Neural progenitor cell (in vitro differentiated cells): ENCODE measurements at regions not wholly inside any gene's neighbourhood (a gene's known extent, or its start where the extent isn't known, plus 50 kb on each side); places are given as distances from the start of the nearest gene placed in this dataset.

ENCODE experiments used
- DNase-seq: peaks from one replicate; pipeline ENCODE4 v3.0.0-alpha.2; 2016; ENCODE audit warnings: low spot score
- H2AFZ ChIP-seq: fragments of 200-600 bp; sonication (generic); replicated peaks from 2 replicates; pipeline ENCODE4 v1.6.1; 2016; ENCODE audit warnings: antibody characterized with exemption
- H3F3A ChIP-seq: fragments of 200-600 bp; sonication (generic); 2 replicates; pipeline ENCODE4 v1.6.1; 2016; ENCODE audit warnings: antibody characterized with exemption, low read depth
- H3K27ac ChIP-seq: fragments of 200-600 bp; sonication (generic); 2 replicates; pipeline ENCODE4 v1.5.1; 2016; ENCODE audit warnings: mild to moderate bottlenecking
- H3K27me3 ChIP-seq: fragments of 200-600 bp; sonication (generic); 2 replicates; pipeline ENCODE4 v1.6.1; 2016; ENCODE audit warnings: mild to moderate bottlenecking, moderate library complexity
- H3K36me3 ChIP-seq: fragments of 200-600 bp; sonication (generic); 2 replicates; pipeline ENCODE4 v1.5.1; 2016
- H3K4me1 ChIP-seq: fragments of 200-600 bp; sonication (generic); 2 replicates; pipeline ENCODE4 v1.6.1; 2016; ENCODE audit warnings: mixed run types
- H3K4me2 ChIP-seq: fragments of 200-600 bp; sonication (generic); 2 replicates; pipeline ENCODE4 v1.6.1; 2016
- H3K4me3 ChIP-seq: fragments of 200-600 bp; sonication (generic); 2 replicates; pipeline ENCODE4 v1.5.1; 2016
- H3K79me2 ChIP-seq: fragments of 200-600 bp; sonication (generic); 2 replicates; pipeline ENCODE4 v1.6.1; 2016; ENCODE audit warnings: low read depth
- H3K9ac ChIP-seq: fragments of 200-600 bp; sonication (generic); 2 replicates; pipeline ENCODE4 v1.6.1; 2016
- H3K9me3 ChIP-seq: fragments of 200-600 bp; sonication (generic); 2 replicates; pipeline ENCODE4 v1.5.1; 2016; ENCODE audit warnings: low read depth
- H4K20me1 ChIP-seq: fragments of 200-600 bp; sonication (generic); 2 replicates; pipeline ENCODE4 v1.6.1; 2016; ENCODE audit warnings: low read depth
- H3K27ac Mint-ChIP-seq: 3 replicates; pipeline ENCODE4 v1.8.0; 2021; ENCODE audit warnings: mixed read lengths
- H3K27me3 Mint-ChIP-seq: 2 replicates; pipeline ENCODE4 v1.8.0; 2022; ENCODE audit warnings: low read depth, mild to moderate bottlenecking, inconsistent platforms, moderate library complexity, mixed read lengths; ENCODE audit not compliant: insufficient read depth
- H3K36me3 Mint-ChIP-seq: 3 replicates; pipeline ENCODE4 v1.8.0; 2021; ENCODE audit warnings: mixed read lengths
- H3K4me1 Mint-ChIP-seq: 3 replicates; pipeline ENCODE4 v1.8.0; 2021; ENCODE audit warnings: mixed read lengths
- H3K4me3 Mint-ChIP-seq: 3 replicates; pipeline ENCODE4 v1.8.0; 2021; ENCODE audit warnings: mild to moderate bottlenecking, moderate library complexity, mixed read lengths
- H3K9me3 Mint-ChIP-seq: 3 replicates; pipeline ENCODE4 v1.8.0; 2020; ENCODE audit warnings: mixed read lengths
- CTCF ChIP-seq: fragments of 200-600 bp; sonication (generic); IDR thresholded peaks from 2 replicates; pipeline ENCODE4 v1.5.1; 2017; ENCODE audit warnings: antibody characterized with exemption, mild to moderate bottlenecking
- EZH2 ChIP-seq: fragments of 200-600 bp; sonication (generic); IDR thresholded peaks from 2 replicates; pipeline ENCODE4 v1.6.1; 2017; ENCODE audit warnings: antibody characterized with exemption, mild to moderate bottlenecking, moderate library complexity
- EZH2phosphoT487 ChIP-seq: fragments of 200-600 bp; sonication (generic); IDR thresholded peaks from 2 replicates; pipeline ENCODE4 v1.6.1; 2017; ENCODE audit warnings: antibody characterized with exemption

- Histone ChIP-seq H3K36me3 (no peaks in the 10 kb centered on the region), H3K4me2 (no peak overlapping the region), H3K27ac (no peak overlapping the region), H3K4me3 (no peak overlapping the region), H3F3A (no peaks in the 10 kb centered on the region), H3K9me3 (no peaks in the 10 kb centered on the region), H3K4me1 (no peaks in the 10 kb centered on the region), H3K27me3 (no peaks in the 10 kb centered on the region), H2AFZ (no peak overlapping the region), H3K79me2 (no peaks in the 10 kb centered on the region), H3K9ac (no peak overlapping the region), H4K20me1 (no peaks in the 10 kb centered on the region)
- H3K4me3 Mint-ChIP-seq, result no peak overlapping the region
- TF ChIP-seq EZH2, result no peak
- no peak for TF ChIP-seq CTCF
- no peak for TF ChIP-seq EZH2phosphoT487
- peaks cover 13% of the 10 kb centered on the region for H3K4me1 Mint-ChIP-seq
- no peaks in the 10 kb centered on the region for H3K9me3 Mint-ChIP-seq
- peaks cover 2% of the 10 kb centered on the region for H3K27me3 Mint-ChIP-seq
- no peak overlapping the region for H3K27ac Mint-ChIP-seq
- no peaks in the 10 kb centered on the region for H3K36me3 Mint-ChIP-seq
- DNase-seq, result no peak
These were observed 59.6 kb upstream of the AKR1E2 start for GRCh38 chr10:4766454-4766853.

- Histone ChIP-seq H3F3A (no peaks in the 10 kb centered on the region), H3K27ac (no peak overlapping the region), H3K4me1 (no peaks in the 10 kb centered on the region), H3K79me2 (no peaks in the 10 kb centered on the region), H3K9ac (no peak overlapping the region), H3K4me2 (no peak overlapping the region), H3K36me3 (no peaks in the 10 kb centered on the region), H3K4me3 (no peak overlapping the region), H2AFZ (no peak overlapping the region), H3K27me3 (no peaks in the 10 kb centered on the region), H4K20me1 (no peaks in the 10 kb centered on the region), H3K9me3 (no peaks in the 10 kb centered on the region)
- Mint-ChIP-seq H3K4me1 (peaks cover 10% of the 10 kb centered on the region), H3K27me3 (peaks cover 2% of the 10 kb centered on the region), H3K9me3 (no peaks in the 10 kb centered on the region), H3K36me3 (no peaks in the 10 kb centered on the region), H3K4me3 (no peak overlapping the region), H3K27ac (no peak overlapping the region)
- TF ChIP-seq EZH2phosphoT487, result no peak
- no peak for TF ChIP-seq EZH2
- no peak for TF ChIP-seq CTCF
- DNase-seq, result no peak
These were observed 60.6 kb upstream of the AKR1E2 start for GRCh38 chr10:4765428-4765827.

GRCh38 chr10:4763960-4764428 lies 62.0 kb upstream of the AKR1E2 start:
- H3K27me3 ChIP-seq, result no peaks in the 10 kb centered on the region
- H3K27ac Mint-ChIP-seq, result no peak overlapping the region
- H3K4me3 Mint-ChIP-seq, result no peak overlapping the region
- no peaks in the 10 kb centered on the region for H3F3A ChIP-seq
- H3K9me3 ChIP-seq, result no peaks in the 10 kb centered on the region
- peaks cover 10% of the 10 kb centered on the region for H3K4me1 Mint-ChIP-seq
- DNase-seq, result no peak
- no peak overlapping the region for H3K4me3 ChIP-seq
- H3K4me2 ChIP-seq, result no peak overlapping the region
- no peaks in the 10 kb centered on the region for H3K4me1 ChIP-seq
- peaks cover 2% of the 10 kb centered on the region for H3K27me3 Mint-ChIP-seq
- H4K20me1 ChIP-seq, result no peaks in the 10 kb centered on the region
- no peaks in the 10 kb centered on the region for H3K9me3 Mint-ChIP-seq
- H2AFZ ChIP-seq, result no peak overlapping the region
- no peaks in the 10 kb centered on the region for H3K79me2 ChIP-seq
- H3K9ac ChIP-seq, result no peak overlapping the region
- H3K36me3 Mint-ChIP-seq, result no peaks in the 10 kb centered on the region
- no peak overlapping the region for H3K27ac ChIP-seq
- no peak for TF ChIP-seq CTCF
- no peak for TF ChIP-seq EZH2
- TF ChIP-seq EZH2phosphoT487, result no peak
- no peaks in the 10 kb centered on the region for H3K36me3 ChIP-seq
